ENCODE measurements at regions not wholly inside any gene's neighbourhood (a gene's known extent, or its start where the extent isn't known, plus 50 kb on each side); places are given as distances from the start of the nearest gene placed in this dataset.

DNA sequence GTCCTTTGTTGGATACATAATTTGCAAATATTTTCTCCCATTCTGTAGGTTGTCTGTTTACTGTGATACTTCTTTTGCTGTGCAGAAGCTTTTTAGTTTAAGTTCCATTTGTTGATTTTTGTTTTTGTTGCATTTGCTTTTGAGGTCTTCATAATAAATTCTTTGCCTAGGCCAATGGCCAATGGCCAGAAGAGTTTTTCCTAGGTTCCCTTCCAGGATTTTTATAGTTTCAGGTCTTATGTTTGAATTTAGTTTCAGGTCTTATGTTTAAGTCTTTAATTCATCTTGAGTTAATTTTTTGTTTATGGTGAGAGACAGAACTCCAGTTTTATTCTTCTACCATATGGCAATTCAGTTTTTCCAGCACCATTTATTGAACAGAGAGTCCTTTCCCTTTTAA lies 90.1 kb upstream of the GOT2 start:
- 0 out of 2 replicates have a peak, but pooled peaks cover 3% of the 10 kb centered on the region for H3K9me2 ChIP-seq (ENCODE audit: insufficient read depth)
- Mint-ChIP-seq H3K4me3 (no peak overlapping the region), H3K27ac (no peak overlapping the region), H3K4me1 (no peaks in the 10 kb centered on the region), H3K36me3 (ENCODE audit: low read depth) (peaks cover 10% of the 10 kb centered on the region; the same call in 1 of the 3 replicates), H3K27me3 (ENCODE audit: insufficient read depth, low read depth, poor library complexity) (no peaks in the 10 kb centered on the region), H3K9me3 (peaks cover 25% of the 10 kb centered on the region)
- no peaks in the 10 kb centered on the region for H3K36me3 ChIP-seq (ENCODE audit: insufficient read depth)
- no peaks in the 10 kb centered on the region for H3K4me1 ChIP-seq (ENCODE audit: insufficient read depth)
- H3F3A ChIP-seq (replicated peaks; ENCODE audit: low read depth) = no peaks in the 10 kb centered on the region
- no peaks in the 10 kb centered on the region for H4K20me1 ChIP-seq (replicated peaks; ENCODE audit: insufficient read depth)
- TF ChIP-seq, protein P1, sequence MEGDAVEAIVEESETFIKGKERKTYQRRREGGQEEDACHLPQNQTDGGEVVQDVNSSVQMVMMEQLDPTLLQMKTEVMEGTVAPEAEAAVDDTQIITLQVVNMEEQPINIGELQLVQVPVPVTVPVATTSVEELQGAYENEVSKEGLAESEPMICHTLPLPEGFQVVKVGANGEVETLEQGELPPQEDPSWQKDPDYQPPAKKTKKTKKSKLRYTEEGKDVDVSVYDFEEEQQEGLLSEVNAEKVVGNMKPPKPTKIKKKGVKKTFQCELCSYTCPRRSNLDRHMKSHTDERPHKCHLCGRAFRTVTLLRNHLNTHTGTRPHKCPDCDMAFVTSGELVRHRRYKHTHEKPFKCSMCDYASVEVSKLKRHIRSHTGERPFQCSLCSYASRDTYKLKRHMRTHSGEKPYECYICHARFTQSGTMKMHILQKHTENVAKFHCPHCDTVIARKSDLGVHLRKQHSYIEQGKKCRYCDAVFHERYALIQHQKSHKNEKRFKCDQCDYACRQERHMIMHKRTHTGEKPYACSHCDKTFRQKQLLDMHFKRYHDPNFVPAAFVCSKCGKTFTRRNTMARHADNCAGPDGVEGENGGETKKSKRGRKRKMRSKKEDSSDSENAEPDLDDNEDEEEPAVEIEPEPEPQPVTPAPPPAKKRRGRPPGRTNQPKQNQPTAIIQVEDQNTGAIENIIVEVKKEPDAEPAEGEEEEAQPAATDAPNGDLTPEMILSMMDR (conservative IDR thresholded peaks at IDR 0.05; ENCODE audit: low read depth in 2 of 2) = no peak
- no peak for TF ChIP-seq EZH2phosphoT487 (IDR thresholded peaks at IDR 0.05; ENCODE audit: unreplicated experiment)
- TF ChIP-seq, protein P2, sequence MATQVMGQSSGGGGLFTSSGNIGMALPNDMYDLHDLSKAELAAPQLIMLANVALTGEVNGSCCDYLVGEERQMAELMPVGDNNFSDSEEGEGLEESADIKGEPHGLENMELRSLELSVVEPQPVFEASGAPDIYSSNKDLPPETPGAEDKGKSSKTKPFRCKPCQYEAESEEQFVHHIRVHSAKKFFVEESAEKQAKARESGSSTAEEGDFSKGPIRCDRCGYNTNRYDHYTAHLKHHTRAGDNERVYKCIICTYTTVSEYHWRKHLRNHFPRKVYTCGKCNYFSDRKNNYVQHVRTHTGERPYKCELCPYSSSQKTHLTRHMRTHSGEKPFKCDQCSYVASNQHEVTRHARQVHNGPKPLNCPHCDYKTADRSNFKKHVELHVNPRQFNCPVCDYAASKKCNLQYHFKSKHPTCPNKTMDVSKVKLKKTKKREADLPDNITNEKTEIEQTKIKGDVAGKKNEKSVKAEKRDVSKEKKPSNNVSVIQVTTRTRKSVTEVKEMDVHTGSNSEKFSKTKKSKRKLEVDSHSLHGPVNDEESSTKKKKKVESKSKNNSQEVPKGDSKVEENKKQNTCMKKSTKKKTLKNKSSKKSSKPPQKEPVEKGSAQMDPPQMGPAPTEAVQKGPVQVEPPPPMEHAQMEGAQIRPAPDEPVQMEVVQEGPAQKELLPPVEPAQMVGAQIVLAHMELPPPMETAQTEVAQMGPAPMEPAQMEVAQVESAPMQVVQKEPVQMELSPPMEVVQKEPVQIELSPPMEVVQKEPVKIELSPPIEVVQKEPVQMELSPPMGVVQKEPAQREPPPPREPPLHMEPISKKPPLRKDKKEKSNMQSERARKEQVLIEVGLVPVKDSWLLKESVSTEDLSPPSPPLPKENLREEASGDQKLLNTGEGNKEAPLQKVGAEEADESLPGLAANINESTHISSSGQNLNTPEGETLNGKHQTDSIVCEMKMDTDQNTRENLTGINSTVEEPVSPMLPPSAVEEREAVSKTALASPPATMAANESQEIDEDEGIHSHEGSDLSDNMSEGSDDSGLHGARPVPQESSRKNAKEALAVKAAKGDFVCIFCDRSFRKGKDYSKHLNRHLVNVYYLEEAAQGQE (IDR thresholded peaks at IDR 0.05; ENCODE audit: unreplicated experiment) = no peak
- TF ChIP-seq ZNF114 (CRISPR knock-in tag; IDR thresholded peaks at IDR 0.05) = no peak
- TF ChIP-seq, protein P3, sequence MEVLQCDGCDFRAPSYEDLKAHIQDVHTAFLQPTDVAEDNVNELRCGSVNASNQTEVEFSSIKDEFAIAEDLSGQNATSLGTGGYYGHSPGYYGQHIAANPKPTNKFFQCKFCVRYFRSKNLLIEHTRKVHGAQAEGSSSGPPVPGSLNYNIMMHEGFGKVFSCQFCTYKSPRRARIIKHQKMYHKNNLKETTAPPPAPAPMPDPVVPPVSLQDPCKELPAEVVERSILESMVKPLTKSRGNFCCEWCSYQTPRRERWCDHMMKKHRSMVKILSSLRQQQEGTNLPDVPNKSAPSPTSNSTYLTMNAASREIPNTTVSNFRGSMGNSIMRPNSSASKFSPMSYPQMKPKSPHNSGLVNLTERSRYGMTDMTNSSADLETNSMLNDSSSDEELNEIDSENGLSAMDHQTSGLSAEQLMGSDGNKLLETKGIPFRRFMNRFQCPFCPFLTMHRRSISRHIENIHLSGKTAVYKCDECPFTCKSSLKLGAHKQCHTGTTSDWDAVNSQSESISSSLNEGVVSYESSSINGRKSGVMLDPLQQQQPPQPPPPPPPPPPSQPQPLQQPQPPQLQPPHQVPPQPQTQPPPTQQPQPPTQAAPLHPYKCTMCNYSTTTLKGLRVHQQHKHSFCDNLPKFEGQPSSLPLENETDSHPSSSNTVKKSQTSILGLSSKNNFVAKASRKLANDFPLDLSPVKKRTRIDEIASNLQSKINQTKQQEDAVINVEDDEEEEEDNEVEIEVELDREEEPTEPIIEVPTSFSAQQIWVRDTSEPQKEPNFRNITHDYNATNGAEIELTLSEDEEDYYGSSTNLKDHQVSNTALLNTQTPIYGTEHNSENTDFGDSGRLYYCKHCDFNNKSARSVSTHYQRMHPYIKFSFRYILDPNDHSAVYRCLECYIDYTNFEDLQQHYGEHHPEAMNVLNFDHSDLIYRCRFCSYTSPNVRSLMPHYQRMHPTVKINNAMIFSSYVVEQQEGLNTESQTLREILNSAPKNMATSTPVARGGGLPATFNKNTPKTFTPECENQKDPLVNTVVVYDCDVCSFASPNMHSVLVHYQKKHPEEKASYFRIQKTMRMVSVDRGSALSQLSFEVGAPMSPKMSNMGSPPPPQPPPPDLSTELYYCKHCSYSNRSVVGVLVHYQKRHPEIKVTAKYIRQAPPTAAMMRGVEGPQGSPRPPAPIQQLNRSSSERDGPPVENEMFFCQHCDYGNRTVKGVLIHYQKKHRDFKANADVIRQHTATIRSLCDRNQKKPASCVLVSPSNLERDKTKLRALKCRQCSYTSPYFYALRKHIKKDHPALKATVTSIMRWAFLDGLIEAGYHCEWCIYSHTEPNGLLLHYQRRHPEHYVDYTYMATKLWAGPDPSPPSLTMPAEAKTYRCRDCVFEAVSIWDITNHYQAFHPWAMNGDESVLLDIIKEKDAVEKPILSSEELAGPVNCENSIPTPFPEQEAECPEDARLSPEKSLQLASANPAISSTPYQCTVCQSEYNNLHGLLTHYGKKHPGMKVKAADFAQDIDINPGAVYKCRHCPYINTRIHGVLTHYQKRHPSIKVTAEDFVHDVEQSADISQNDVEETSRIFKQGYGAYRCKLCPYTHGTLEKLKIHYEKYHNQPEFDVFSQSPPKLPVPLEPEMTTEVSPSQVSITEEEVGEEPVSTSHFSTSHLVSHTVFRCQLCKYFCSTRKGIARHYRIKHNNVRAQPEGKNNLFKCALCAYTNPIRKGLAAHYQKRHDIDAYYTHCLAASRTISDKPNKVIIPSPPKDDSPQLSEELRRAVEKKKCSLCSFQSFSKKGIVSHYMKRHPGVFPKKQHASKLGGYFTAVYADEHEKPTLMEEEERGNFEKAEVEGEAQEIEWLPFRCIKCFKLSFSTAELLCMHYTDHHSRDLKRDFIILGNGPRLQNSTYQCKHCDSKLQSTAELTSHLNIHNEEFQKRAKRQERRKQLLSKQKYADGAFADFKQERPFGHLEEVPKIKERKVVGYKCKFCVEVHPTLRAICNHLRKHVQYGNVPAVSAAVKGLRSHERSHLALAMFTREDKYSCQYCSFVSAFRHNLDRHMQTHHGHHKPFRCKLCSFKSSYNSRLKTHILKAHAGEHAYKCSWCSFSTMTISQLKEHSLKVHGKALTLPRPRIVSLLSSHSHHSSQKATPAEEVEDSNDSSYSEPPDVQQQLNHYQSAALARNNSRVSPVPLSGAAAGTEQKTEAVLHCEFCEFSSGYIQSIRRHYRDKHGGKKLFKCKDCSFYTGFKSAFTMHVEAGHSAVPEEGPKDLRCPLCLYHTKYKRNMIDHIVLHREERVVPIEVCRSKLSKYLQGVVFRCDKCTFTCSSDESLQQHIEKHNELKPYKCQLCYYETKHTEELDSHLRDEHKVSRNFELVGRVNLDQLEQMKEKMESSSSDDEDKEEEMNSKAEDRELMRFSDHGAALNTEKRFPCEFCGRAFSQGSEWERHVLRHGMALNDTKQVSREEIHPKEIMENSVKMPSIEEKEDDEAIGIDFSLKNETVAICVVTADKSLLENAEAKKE (CRISPR knock-in tag; IDR thresholded peaks at IDR 0.05) = no peak
- no peak for TF ChIP-seq STAT1 (IDR thresholded peaks at IDR 0.05; ENCODE audit: unreplicated experiment)
- TF ChIP-seq, protein P4, sequence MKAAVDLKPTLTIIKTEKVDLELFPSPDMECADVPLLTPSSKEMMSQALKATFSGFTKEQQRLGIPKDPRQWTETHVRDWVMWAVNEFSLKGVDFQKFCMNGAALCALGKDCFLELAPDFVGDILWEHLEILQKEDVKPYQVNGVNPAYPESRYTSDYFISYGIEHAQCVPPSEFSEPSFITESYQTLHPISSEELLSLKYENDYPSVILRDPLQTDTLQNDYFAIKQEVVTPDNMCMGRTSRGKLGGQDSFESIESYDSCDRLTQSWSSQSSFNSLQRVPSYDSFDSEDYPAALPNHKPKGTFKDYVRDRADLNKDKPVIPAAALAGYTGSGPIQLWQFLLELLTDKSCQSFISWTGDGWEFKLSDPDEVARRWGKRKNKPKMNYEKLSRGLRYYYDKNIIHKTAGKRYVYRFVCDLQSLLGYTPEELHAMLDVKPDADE (IDR thresholded peaks at IDR 0.05) = no peak
- no peak for TF ChIP-seq NANOG (IDR thresholded peaks at IDR 0.05; ENCODE audit: borderline replicate concordance)
- no peak for TF ChIP-seq ZNF331 (CRISPR knock-in tag; IDR thresholded peaks at IDR 0.05; ENCODE audit: low read depth)
- TF ChIP-seq JUNB (IDR thresholded peaks at IDR 0.05; ENCODE audit: unreplicated experiment) = no peak
- TF ChIP-seq POLR2AphosphoS5 (IDR thresholded peaks at IDR 0.05; ENCODE audit: low read depth) = no peak
- no peak for DNase-seq (ENCODE audit: low spot score)
- no peak overlapping the region for H3K27ac ChIP-seq (ENCODE audit: low read depth)
- ATAC-seq = no peak
- no peaks in the 10 kb centered on the region for H3K79me2 ChIP-seq (replicated peaks; ENCODE audit: insufficient read depth)
- no peak overlapping the region for H3K4me3 ChIP-seq
- H2AFZ ChIP-seq = no peak overlapping the region
- H3K27me3 ChIP-seq (ENCODE audit: insufficient read depth) = no peaks in the 10 kb centered on the region
- no peak overlapping the region for H3K4me2 ChIP-seq
